MM.1S (cell line): ENCODE measurements at regions not wholly inside any gene's neighbourhood (a gene's known extent, or its start where the extent isn't known, plus 50 kb on each side); places are given as distances from the start of the nearest gene placed in this dataset.

Experiments used
- DNase-seq: peaks from one replicate; pipeline ENCODE4 v3.0.0-alpha.2; 2015
- H2AFZ ChIP-seq: fragments of 300-600 bp; sonication (generic); 2 replicates; pipeline ENCODE4 v1.6.0; 2016; ENCODE audit warnings: antibody characterized with exemption, low read length
- H3F3A ChIP-seq: fragments of 300-600 bp; sonication (generic); 2 replicates; pipeline ENCODE4 v1.6.1; 2016; ENCODE audit warnings: mild to moderate bottlenecking, antibody characterized with exemption, low read length, moderate library complexity, mixed read lengths; ENCODE audit not compliant: insufficient read depth
- H3K27ac ChIP-seq: fragments of 300-600 bp; sonication (generic); 2 replicates; pipeline ENCODE4 v1.5.1; 2016; ENCODE audit warnings: mild to moderate bottlenecking, low read length
- H3K27me3 ChIP-seq: fragments of 300-600 bp; sonication (generic); replicated peaks from 2 replicates; pipeline ENCODE4 v1.6.0; 2016; ENCODE audit warnings: low read length; ENCODE audit not compliant: insufficient read depth
- H3K36me3 ChIP-seq: fragments of 300-600 bp; sonication (generic); replicated peaks from 2 replicates; pipeline ENCODE4 v1.6.1; 2016; ENCODE audit warnings: mild to moderate bottlenecking, low read length, mixed read lengths; ENCODE audit not compliant: insufficient read depth
- H3K4me1 ChIP-seq: fragments of 300-600 bp; sonication (generic); 2 replicates; pipeline ENCODE4 v1.6.1; 2016; ENCODE audit warnings: low read length, mixed read lengths
- H3K4me2 ChIP-seq: fragments of 300-600 bp; sonication (generic); 2 replicates; pipeline ENCODE4 v1.6.0; 2016; ENCODE audit warnings: low read depth, low read length
- H3K4me3 ChIP-seq: fragments of 300-600 bp; sonication (generic); 2 replicates; pipeline ENCODE4 v1.5.1; 2016; ENCODE audit warnings: low read length, mixed read lengths
- H3K79me2 ChIP-seq: fragments of 300-600 bp; sonication (generic); 2 replicates; pipeline ENCODE4 v1.6.1; 2016; ENCODE audit warnings: mixed run types, low read length, mixed read lengths
- H3K9ac ChIP-seq: fragments of 300-600 bp; sonication (generic); 2 replicates; pipeline ENCODE4 v1.6.1; 2016; ENCODE audit warnings: low read length, mixed read lengths
- H3K9me2 ChIP-seq: fragments of 300-600 bp; sonication (generic); replicated peaks from 2 replicates; pipeline ENCODE4 v1.6.1; 2016; ENCODE audit warnings: mild to moderate bottlenecking, low read length, mixed read lengths; ENCODE audit not compliant: insufficient read depth
- H3K9me3 ChIP-seq: fragments of 300-600 bp; sonication (generic); replicated peaks from 2 replicates; pipeline ENCODE4 v1.6.1; 2016; ENCODE audit warnings: mild to moderate bottlenecking, low read length, mixed read lengths; ENCODE audit not compliant: insufficient read depth
- H4K20me1 ChIP-seq: fragments of 300-600 bp; sonication (generic); 2 replicates; pipeline ENCODE4 v1.6.1; 2016; ENCODE audit warnings: mild to moderate bottlenecking, low read length, moderate library complexity, mixed read lengths; ENCODE audit not compliant: insufficient read depth
- CTCF ChIP-seq: fragments of 300-600 bp; sonication (generic); IDR thresholded peaks from 2 replicates; pipeline ENCODE4 v1.5.1; 2016; ENCODE audit warnings: antibody characterized with exemption, low read length, mixed read lengths
- EZH2 ChIP-seq: fragments of 300-600 bp; sonication (generic); optimal IDR thresholded peaks from 2 replicates; pipeline ENCODE3; 2017; ENCODE audit warnings: low read depth, mild to moderate bottlenecking, antibody characterized with exemption, low read length, mixed read lengths
- EZH2phosphoT487 ChIP-seq: fragments of 300-600 bp; sonication (generic); IDR thresholded peaks from 2 replicates; pipeline ENCODE4 v1.6.1; 2018; ENCODE audit warnings: antibody characterized with exemption, low read length

- Histone ChIP-seq H3K4me2 (no peak overlapping the region), H3K9me3 (no peaks in the 10 kb centered on the region), H3K36me3 (no peaks in the 10 kb centered on the region), H3K79me2 (no peaks in the 10 kb centered on the region), H3K9ac (no peak overlapping the region), H3K27me3 (no peaks in the 10 kb centered on the region), H3F3A (peaks cover 3% of the 10 kb centered on the region), H3K4me3 (no peak overlapping the region), H4K20me1 (no peaks in the 10 kb centered on the region), H2AFZ (no peak overlapping the region), H3K4me1 (peaks cover 3% of the 10 kb centered on the region), H3K9me2 (no peaks in the 10 kb centered on the region), H3K27ac (no peak overlapping the region)
- DNase-seq = no peak
- TF ChIP-seq CTCF = no peak
- TF ChIP-seq EZH2 = no peak
- TF ChIP-seq EZH2phosphoT487 = no peak
Measured at GRCh38 chr14:98233656-98234055, 1038.3 kb downstream of the BCL11B start.

GRCh38 chr14:98234208-98234607 is 1037.8 kb downstream of the BCL11B start:
- TF ChIP-seq EZH2 = no peak
- no peak for TF ChIP-seq EZH2phosphoT487
- TF ChIP-seq CTCF = no peak
- no peaks in the 10 kb centered on the region for H3K4me1 ChIP-seq
- no peak overlapping the region for H3K27ac ChIP-seq
- DNase-seq = no peak
- H3K27me3 ChIP-seq = no peaks in the 10 kb centered on the region
- no peak overlapping the region for H3K9ac ChIP-seq
- H3K79me2 ChIP-seq = no peaks in the 10 kb centered on the region
- H3K4me3 ChIP-seq = no peak overlapping the region
- no peaks in the 10 kb centered on the region for H3K9me2 ChIP-seq
- no peak overlapping the region for H2AFZ ChIP-seq
- no peaks in the 10 kb centered on the region for H4K20me1 ChIP-seq
- no peaks in the 10 kb centered on the region for H3F3A ChIP-seq
- H3K4me2 ChIP-seq = no peak overlapping the region
- no peaks in the 10 kb centered on the region for H3K9me3 ChIP-seq
- H3K36me3 ChIP-seq = no peaks in the 10 kb centered on the region

GRCh38 chr14:98236314-98236713 is 1035.7 kb downstream of the BCL11B start:
- H3K27me3 ChIP-seq = no peaks in the 10 kb centered on the region
- no peaks in the 10 kb centered on the region for H3K36me3 ChIP-seq
- H3K79me2 ChIP-seq = no peaks in the 10 kb centered on the region
- no peaks in the 10 kb centered on the region for H4K20me1 ChIP-seq
- no peaks in the 10 kb centered on the region for H3F3A ChIP-seq
- TF ChIP-seq EZH2 = no peak
- TF ChIP-seq EZH2phosphoT487 = no peak
- TF ChIP-seq CTCF = no peak
- H2AFZ ChIP-seq = no peak overlapping the region
- H3K9me2 ChIP-seq = no peaks in the 10 kb centered on the region
- no peak overlapping the region for H3K4me2 ChIP-seq
- DNase-seq = no peak
- no peak overlapping the region for H3K27ac ChIP-seq
- no peak overlapping the region for H3K9ac ChIP-seq
- H3K9me3 ChIP-seq = no peaks in the 10 kb centered on the region
- no peak overlapping the region for H3K4me3 ChIP-seq
- H3K4me1 ChIP-seq = no peaks in the 10 kb centered on the region
